ENCODE measurements at regions not wholly inside any gene's neighbourhood (a gene's known extent, or its start where the extent isn't known, plus 50 kb on each side); places are given as distances from the start of the nearest gene placed in this dataset.

GRCh38 chr16:79690159-79690558 is 89.6 kb upstream of the MAF start:
- TF ChIP-seq, protein P1, sequence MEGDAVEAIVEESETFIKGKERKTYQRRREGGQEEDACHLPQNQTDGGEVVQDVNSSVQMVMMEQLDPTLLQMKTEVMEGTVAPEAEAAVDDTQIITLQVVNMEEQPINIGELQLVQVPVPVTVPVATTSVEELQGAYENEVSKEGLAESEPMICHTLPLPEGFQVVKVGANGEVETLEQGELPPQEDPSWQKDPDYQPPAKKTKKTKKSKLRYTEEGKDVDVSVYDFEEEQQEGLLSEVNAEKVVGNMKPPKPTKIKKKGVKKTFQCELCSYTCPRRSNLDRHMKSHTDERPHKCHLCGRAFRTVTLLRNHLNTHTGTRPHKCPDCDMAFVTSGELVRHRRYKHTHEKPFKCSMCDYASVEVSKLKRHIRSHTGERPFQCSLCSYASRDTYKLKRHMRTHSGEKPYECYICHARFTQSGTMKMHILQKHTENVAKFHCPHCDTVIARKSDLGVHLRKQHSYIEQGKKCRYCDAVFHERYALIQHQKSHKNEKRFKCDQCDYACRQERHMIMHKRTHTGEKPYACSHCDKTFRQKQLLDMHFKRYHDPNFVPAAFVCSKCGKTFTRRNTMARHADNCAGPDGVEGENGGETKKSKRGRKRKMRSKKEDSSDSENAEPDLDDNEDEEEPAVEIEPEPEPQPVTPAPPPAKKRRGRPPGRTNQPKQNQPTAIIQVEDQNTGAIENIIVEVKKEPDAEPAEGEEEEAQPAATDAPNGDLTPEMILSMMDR (conservative IDR thresholded peaks at IDR 0.05 in 1 of 2, IDR thresholded peaks at IDR 0.05 in 1 of 2; ENCODE audit: extremely low read depth in 1 of 2, insufficient read depth in 1 of 2, low read depth in 1 of 2, low read length in 2 of 2) = no peak
- no peak for TF ChIP-seq EZH2 (IDR thresholded peaks at IDR 0.05; ENCODE audit: borderline replicate concordance, low read length)
